ENCODE measurements at regions not wholly inside any gene's neighbourhood (a gene's known extent, or its start where the extent isn't known, plus 50 kb on each side); places are given as distances from the start of the nearest gene placed in this dataset.

GRCh38 chr2:52821631-52822030 is 946.0 kb upstream of the CHAC2 start:
- Mint-ChIP-seq H3K36me3 (ENCODE audit: low read depth) (no peaks in the 10 kb centered on the region), H3K27me3 (ENCODE audit: insufficient read depth) (peaks cover under 1% of the 10 kb centered on the region; the same call in 1 of the 2 replicates), H3K4me3 (no peak overlapping the region), H3K27ac (no peak overlapping the region), H3K9me3 (no peaks in the 10 kb centered on the region; the same call in 1 of the 2 replicates), H3K4me1 (ENCODE audit: low read depth) (no peaks in the 10 kb centered on the region)
- no peak for DNase-seq
- TF ChIP-seq CTCF (IDR thresholded peaks at IDR 0.05): peak; percentile 31

GRCh38 chr2:52818958-52819357 is 948.6 kb upstream of the CHAC2 start:
- H3K4me1 Mint-ChIP-seq (ENCODE audit: low read depth): no peaks in the 10 kb centered on the region
- H3K9me3 Mint-ChIP-seq: no peaks in the 10 kb centered on the region; the same call in 1 of the 2 replicates
- no peak overlapping the region for H3K27ac Mint-ChIP-seq
- no peak for DNase-seq
- H3K27me3 Mint-ChIP-seq (ENCODE audit: insufficient read depth): peaks cover 3% of the 10 kb centered on the region; the same call in 1 of the 2 replicates
- no peak for TF ChIP-seq CTCF (IDR thresholded peaks at IDR 0.05)
- no peaks in the 10 kb centered on the region for H3K36me3 Mint-ChIP-seq (ENCODE audit: low read depth)
- H3K4me3 Mint-ChIP-seq: no peak overlapping the region

- peak; percentile 21 for DNase-seq
- peak; percentile 64 for TF ChIP-seq CTCF (IDR thresholded peaks at IDR 0.05)
- H3K27me3 Mint-ChIP-seq (ENCODE audit: insufficient read depth): peaks cover 1% of the 10 kb centered on the region; the same call in 1 of the 2 replicates
These were observed 957.1 kb upstream of the CHAC2 start for GRCh38 chr2:52810460-52810859.

GRCh38 chr2:52805901-52806410 is 961.6 kb upstream of the CHAC2 start:
- H3K27ac Mint-ChIP-seq: no peak overlapping the region
- no peak for DNase-seq
- no peaks in the 10 kb centered on the region for H3K9me3 Mint-ChIP-seq

More at GRCh38 chr2:52810460-52810859, 957.1 kb upstream of the CHAC2 start:
- Mint-ChIP-seq H3K27ac (no peak overlapping the region), H3K4me3 (no peak overlapping the region), H3K9me3 (no peaks in the 10 kb centered on the region), H3K36me3 (ENCODE audit: low read depth) (no peaks in the 10 kb centered on the region), H3K4me1 (ENCODE audit: low read depth) (no peaks in the 10 kb centered on the region)

GRCh38 chr2:52794581-52794980 is 973.0 kb upstream of the CHAC2 start:
- Mint-ChIP-seq H3K4me3 (no peak overlapping the region), H3K4me1 (ENCODE audit: low read depth) (no peaks in the 10 kb centered on the region), H3K9me3 (peaks cover 12% of the 10 kb centered on the region; the same call in 1 of the 2 replicates), H3K36me3 (ENCODE audit: low read depth) (no peaks in the 10 kb centered on the region), H3K27me3 (ENCODE audit: insufficient read depth) (no peaks in the 10 kb centered on the region; the same call in 1 of the 2 replicates), H3K27ac (no peak overlapping the region)
- no peak for TF ChIP-seq CTCF (IDR thresholded peaks at IDR 0.05)
- DNase-seq: no peak

More at GRCh38 chr2:52805901-52806410, 961.6 kb upstream of the CHAC2 start:
- Mint-ChIP-seq H3K4me3 (no peak overlapping the region), H3K27me3 (ENCODE audit: insufficient read depth) (no peaks in the 10 kb centered on the region; the same call in 1 of the 2 replicates), H3K36me3 (ENCODE audit: low read depth) (no peaks in the 10 kb centered on the region), H3K4me1 (ENCODE audit: low read depth) (peaks cover 5% of the 10 kb centered on the region; the same call in 1 of the 2 replicates)
- no peak for TF ChIP-seq CTCF (IDR thresholded peaks at IDR 0.05)

All from HFFc6 (cell line).